Mesenchymal stem cell (in vitro differentiated cells and primary cell): ENCODE measurements at regions not wholly inside any gene's neighbourhood (a gene's known extent, or its start where the extent isn't known, plus 50 kb on each side); places are given as distances from the start of the nearest gene placed in this dataset.
"Not testable (repeated sequence)": the region's sequence is repeated elsewhere in the genome, so short reads cannot be mapped to it uniquely, and the experiment has no call there.

Source experiments
- DNase-seq: peaks from one replicate; pipeline ENCODE4 v3.0.0-alpha.2; 2013
- H2AFZ ChIP-seq: one replicate; pipeline ENCODE4 v1.6.1; 2013; ENCODE audit warnings: low read depth, mild to moderate bottlenecking, control low read depth, inconsistent platforms, low read length, moderate library complexity
- H2AK5ac ChIP-seq: 2 replicates; pipeline ENCODE4 v1.6.1; 2013; ENCODE audit warnings: low read length, moderate library complexity, mild to moderate bottlenecking, inconsistent platforms; ENCODE audit not compliant: severe bottlenecking
- H2BK120ac ChIP-seq: one replicate; pipeline ENCODE4 v1.6.1; 2013; ENCODE audit warnings: low read depth, mild to moderate bottlenecking, inconsistent platforms, low read length, moderate library complexity
- H2BK12ac ChIP-seq, 2 experiments: one replicate each; pipeline ENCODE4 v1.6.1; 2013; ENCODE audit warnings: inconsistent platforms in 2 of 2, low read length in 2 of 2, mild to moderate bottlenecking in 2 of 2, moderate library complexity in 2 of 2, control low read depth in 1 of 2
- H2BK15ac ChIP-seq: one replicate; pipeline ENCODE4 v1.6.1; 2013; ENCODE audit warnings: mild to moderate bottlenecking, low read depth, inconsistent platforms; ENCODE audit not compliant: poor library complexity, severe bottlenecking
- H2BK5ac ChIP-seq: 2 replicates; pipeline ENCODE4 v1.6.1; 2013; ENCODE audit warnings: low read depth, mild to moderate bottlenecking, low read length, control low read depth, inconsistent platforms; ENCODE audit not compliant: poor library complexity, severe bottlenecking
- H3K14ac ChIP-seq, 2 experiments: one replicate each; pipeline ENCODE4 v1.6.1; 2013; ENCODE audit warnings: inconsistent platforms in 2 of 2, low read length in 2 of 2, control low read depth in 1 of 2, mild to moderate bottlenecking in 1 of 2, moderate library complexity in 1 of 2
- H3K18ac ChIP-seq, 2 experiments: one replicate each; pipeline ENCODE4 v1.6.1; 2013; ENCODE audit warnings: inconsistent platforms in 2 of 2, low read length in 2 of 2, control low read depth in 1 of 2, low read depth in 1 of 2, mild to moderate bottlenecking in 1 of 2
- H3K23ac ChIP-seq, 2 experiments: one replicate each; pipeline ENCODE4 v1.6.1; 2013; ENCODE audit warnings: inconsistent platforms in 2 of 2, low read length in 2 of 2, mild to moderate bottlenecking in 2 of 2, moderate library complexity in 2 of 2, control low read depth in 1 of 2
- H3K27ac ChIP-seq: 2 replicates; pipeline ENCODE4 v1.5.1; 2013; ENCODE audit warnings: mild to moderate bottlenecking, moderate library complexity, low read length, control low read depth, inconsistent platforms; ENCODE audit not compliant: poor library complexity, severe bottlenecking
- H3K27me3 ChIP-seq, 2 experiments: 2 replicates each; pipeline versions ENCODE4 v1.6.1 to v1.7.0; 2013; ENCODE audit warnings: low read length in 2 of 2, mild to moderate bottlenecking in 2 of 2, moderate library complexity in 2 of 2, control low read depth in 1 of 2, inconsistent platforms in 1 of 2; ENCODE audit not compliant: control insufficient read depth in 1 of 2, insufficient read depth in 1 of 2
- H3K36me3 ChIP-seq, 2 experiments: 2 replicates each; pipeline versions ENCODE4 v1.6.1 to v1.7.0; 2013; ENCODE audit warnings: low read length in 2 of 2, control low read depth in 1 of 2, inconsistent platforms in 1 of 2, low read depth in 1 of 2, mild to moderate bottlenecking in 1 of 2; ENCODE audit not compliant: insufficient read depth in 2 of 2, control insufficient read depth in 1 of 2
- H3K4ac ChIP-seq, 2 experiments: one replicate each; pipeline ENCODE4 v1.6.1; 2013; ENCODE audit warnings: inconsistent platforms in 2 of 2, low read length in 2 of 2, mild to moderate bottlenecking in 2 of 2, moderate library complexity in 2 of 2, control low read depth in 1 of 2, low read depth in 1 of 2
- H3K4me1 ChIP-seq: 2 replicates; pipeline ENCODE4 v1.6.1; 2013; ENCODE audit warnings: low read depth, low read length, control low read depth; ENCODE audit not compliant: control insufficient read depth, insufficient read depth
- H3K4me2 ChIP-seq: 2 replicates; pipeline ENCODE4 v1.6.1; 2013; ENCODE audit warnings: low read length, mild to moderate bottlenecking, inconsistent platforms; ENCODE audit not compliant: poor library complexity, severe bottlenecking
- H3K4me3 ChIP-seq, 2 experiments: 2 replicates each; pipeline versions ENCODE4 v1.5.1 to v1.7.0; 2013; ENCODE audit warnings: low read length in 2 of 2, mild to moderate bottlenecking in 2 of 2, control low read depth in 1 of 2, low read depth in 1 of 2; ENCODE audit not compliant: insufficient read depth in 1 of 2
- H3K79me1 ChIP-seq: replicated peaks from 2 replicates; pipeline ENCODE4 v1.6.1; 2013; ENCODE audit warnings: mild to moderate bottlenecking, control low read depth, low read length, inconsistent platforms; ENCODE audit not compliant: poor library complexity, severe bottlenecking
- H3K9ac ChIP-seq: 2 replicates; pipeline ENCODE4 v1.7.0; 2013; ENCODE audit warnings: mild to moderate bottlenecking, low read length, moderate library complexity
- H3K9me3 ChIP-seq: 2 replicates; pipeline ENCODE4 v1.7.0; 2013; ENCODE audit warnings: mild to moderate bottlenecking, low read length; ENCODE audit not compliant: control insufficient read depth
- H4K8ac ChIP-seq: one replicate; pipeline ENCODE4 v1.6.1; 2013; ENCODE audit warnings: inconsistent platforms, mild to moderate bottlenecking, low read length, moderate library complexity
- H4K91ac ChIP-seq: one replicate; pipeline ENCODE4 v1.6.1; 2013; ENCODE audit warnings: mild to moderate bottlenecking, low read length, inconsistent platforms
- WGBS: methylation state at CpG from one replicate; pipeline ENCODE4 v1.1.7; 2013; ENCODE audit warnings: mixed read lengths; 5-methylcytosine and 5-hydroxymethylcytosine counted together

DNA sequence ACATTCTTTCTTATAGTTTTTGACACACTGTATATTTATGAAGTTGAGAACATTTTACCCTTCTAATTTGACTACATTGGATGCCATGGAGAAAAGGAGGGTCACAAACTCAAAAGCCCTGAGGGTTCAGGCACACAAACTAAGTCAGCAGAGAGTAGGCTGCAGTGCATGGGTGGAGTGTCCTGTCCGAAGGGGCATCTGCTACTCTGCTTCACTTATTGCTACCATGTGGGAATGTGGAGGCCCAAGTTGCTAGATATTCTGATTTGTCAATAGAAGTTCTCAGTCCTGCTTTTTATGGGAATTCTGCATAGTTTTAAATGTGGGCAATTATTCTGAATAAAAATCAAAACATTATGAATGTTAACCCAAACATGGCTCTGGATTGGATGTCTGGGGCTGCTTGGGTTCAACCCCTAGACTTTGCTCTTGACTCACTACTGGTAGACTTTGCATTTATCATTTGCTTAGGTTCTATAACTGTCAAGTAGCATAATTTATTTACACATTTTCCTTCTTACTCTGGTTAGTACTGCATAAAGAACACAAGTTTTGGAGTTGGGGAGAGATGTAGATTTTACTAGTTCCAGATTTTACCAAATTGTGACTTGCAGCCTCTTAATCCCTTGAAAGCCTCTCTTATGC lies 255.1 kb downstream of the SPRY1 start:
- Histone ChIP-seq H3K23ac (no peak overlapping the region), H3K4me3 (no peak overlapping the region), H2BK12ac (no peak overlapping the region), H2BK5ac (no peak overlapping the region), H3K4ac (no peak overlapping the region), H4K91ac (no peak overlapping the region), H3K36me3 (no peaks in the 10 kb centered on the region), H2BK15ac (no peak overlapping the region), H2AFZ (no peak overlapping the region), H3K18ac (peak overlapping the region in 1 of 2 experiments; percentile 34), H3K27ac (no peak overlapping the region), H2BK120ac (no peak overlapping the region), H3K4me1 (no peaks in the 10 kb centered on the region), H4K8ac (no peak overlapping the region), H3K9ac (no peak overlapping the region), H3K14ac (no peak overlapping the region), H3K9me3 (peaks cover 6% of the 10 kb centered on the region), H3K27me3 (no peaks in the 10 kb centered on the region), H2AK5ac (no peak overlapping the region), H3K4me2 (no peak overlapping the region), H3K79me1 (no peaks in the 10 kb centered on the region)
- DNase-seq = no peak
- 94% methylated on average over 1 of the region's 1 CpG for WGBS

- no peaks in the 10 kb centered on the region for H3K79me1 ChIP-seq
- H3K27me3 ChIP-seq = no peaks in the 10 kb centered on the region
- no peak overlapping the region for H3K23ac ChIP-seq
- no peak overlapping the region for H3K9ac ChIP-seq
- no peak overlapping the region for H2AFZ ChIP-seq
- H2BK12ac ChIP-seq = no peak overlapping the region
- no peak overlapping the region for H2AK5ac ChIP-seq
- H3K27ac ChIP-seq = no peak overlapping the region
- H3K14ac ChIP-seq = no peak overlapping the region
- no CpG with 5 or more reads among the region's 1 CpG for WGBS
- no peak overlapping the region for H2BK5ac ChIP-seq
- DNase-seq = no peak
- no peak overlapping the region for H3K4me2 ChIP-seq
- H4K8ac ChIP-seq = no peak overlapping the region
- H3K18ac ChIP-seq = no peak overlapping the region
- H3K36me3 ChIP-seq = no peaks in the 10 kb centered on the region
- no peak overlapping the region for H3K4me3 ChIP-seq
- H2BK15ac ChIP-seq = no peak overlapping the region
- peaks cover 6% of the 10 kb centered on the region for H3K9me3 ChIP-seq
- H2BK120ac ChIP-seq = no peak overlapping the region
- H4K91ac ChIP-seq = no peak overlapping the region
- no peaks in the 10 kb centered on the region for H3K4me1 ChIP-seq
- no peak overlapping the region for H3K4ac ChIP-seq
Observed at GRCh38 chr4:123652476-123652875, 255.9 kb downstream of the SPRY1 start.

DNA sequence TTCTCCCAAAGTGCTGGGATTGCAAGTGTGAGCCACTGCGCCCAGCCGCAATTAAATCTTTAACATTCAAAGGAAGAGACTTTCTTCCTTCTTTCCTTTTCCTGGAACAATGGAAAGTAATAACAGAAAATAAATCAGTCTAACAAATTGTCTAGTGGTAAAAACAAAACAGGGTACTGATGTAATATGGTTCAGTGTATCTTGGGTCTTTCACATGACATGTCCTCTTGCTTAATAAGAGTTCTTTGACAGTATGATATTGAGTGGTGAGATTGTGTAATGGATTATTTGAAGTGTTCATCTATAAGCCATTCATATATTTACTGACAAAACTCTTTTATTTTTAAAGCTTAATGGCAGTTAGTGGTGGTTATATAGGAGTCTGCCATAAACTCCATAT lies 256.6 kb downstream of the SPRY1 start:
- H3K4ac ChIP-seq = no peak overlapping the region
- H3K9me3 ChIP-seq = peaks cover 6% of the 10 kb centered on the region
- H3K23ac ChIP-seq = no peak overlapping the region
- no peak for DNase-seq
- WGBS = no CpG with 5 or more reads among the region's 2 CpGs
- H3K4me3 ChIP-seq = no peak overlapping the region
- H4K91ac ChIP-seq = no peak overlapping the region
- H3K18ac ChIP-seq = no peak overlapping the region
- no peak overlapping the region for H2BK5ac ChIP-seq
- H2AK5ac ChIP-seq = no peak overlapping the region
- H3K14ac ChIP-seq = no peak overlapping the region
- no peak overlapping the region for H2BK120ac ChIP-seq
- H3K36me3 ChIP-seq = no peaks in the 10 kb centered on the region
- H3K9ac ChIP-seq = no peak overlapping the region
- no peak overlapping the region for H4K8ac ChIP-seq
- H2BK12ac ChIP-seq = no peak overlapping the region
- H3K27me3 ChIP-seq = no peaks in the 10 kb centered on the region
- no peak overlapping the region for H2BK15ac ChIP-seq
- no peaks in the 10 kb centered on the region for H3K4me1 ChIP-seq
- no peak overlapping the region for H2AFZ ChIP-seq
- no peak overlapping the region for H3K4me2 ChIP-seq
- H3K27ac ChIP-seq = no peak overlapping the region
- no peaks in the 10 kb centered on the region for H3K79me1 ChIP-seq

- H3K4me2 ChIP-seq, H2BK5ac ChIP-seq, DNase-seq, H3K9me3 ChIP-seq, H3K79me1 ChIP-seq, H2AK5ac ChIP-seq, H3K27ac ChIP-seq, H3K4ac ChIP-seq, H3K23ac ChIP-seq, H2BK120ac ChIP-seq, H3K14ac ChIP-seq, H4K91ac ChIP-seq, H4K8ac ChIP-seq, H3K4me1 ChIP-seq, H3K9ac ChIP-seq, H2BK15ac ChIP-seq, H2AFZ ChIP-seq, H3K27me3 ChIP-seq, H2BK12ac ChIP-seq, H3K36me3 ChIP-seq: not testable (repeated sequence)
- Histone ChIP-seq H3K4me3 (peak overlapping the region in 1 of 2 experiments; percentile 31), H3K18ac (peak overlapping the region in 1 of 2 experiments; percentile 21)
Observed at GRCh38 chr4:123656746-123657294, 260.2 kb downstream of the SPRY1 start.
